GM21381 (cell line): ENCODE measurements at regions not wholly inside any gene's neighbourhood (a gene's known extent, or its start where the extent isn't known, plus 50 kb on each side); places are given as distances from the start of the nearest gene placed in this dataset.
"Not testable (repeated sequence)": the region's sequence is repeated elsewhere in the genome, so short reads cannot be mapped to it uniquely, and the experiment has no call there.

Experiments
- ATAC-seq: cut with Tn5 transposase; IDR thresholded peaks from one replicate; pipeline ENCODE4 v1.9.1; 2021; ENCODE audit warnings: mild to moderate bottlenecking, moderate library complexity; ENCODE audit not compliant: unreplicated experiment

GRCh38 chr14:83568141-83568540, 1961.8 kb upstream of the FLRT2 start:
- ATAC-seq: no peak

GRCh38 chr14:83575301-83575700, 1954.6 kb upstream of the FLRT2 start:
- ATAC-seq: no peak

- no peak for ATAC-seq
Measured at GRCh38 chr14:83583201-83583600, 1946.7 kb upstream of the FLRT2 start.

- no peak for ATAC-seq
Measured at GRCh38 chr14:83594874-83595273, 1935.1 kb upstream of the FLRT2 start.

GRCh38 chr14:83607682-83608081, 1922.3 kb upstream of the FLRT2 start:
- no peak for ATAC-seq

- no peak for ATAC-seq
Measured at GRCh38 chr14:83611491-83611890, 1918.5 kb upstream of the FLRT2 start.

GRCh38 chr14:83611906-83612390, 1918.0 kb upstream of the FLRT2 start:
- no peak for ATAC-seq

GRCh38 chr14:83614956-83615355, 1915.0 kb upstream of the FLRT2 start:
- no peak for ATAC-seq

- ATAC-seq: no peak
Measured at GRCh38 chr14:83624541-83624940, 1905.4 kb upstream of the FLRT2 start.

- ATAC-seq: no peak
Measured at GRCh38 chr14:83632375-83632774, 1897.6 kb upstream of the FLRT2 start.

- ATAC-seq: no peak
Measured at GRCh38 chr14:83638748-83639504, 1891.0 kb upstream of the FLRT2 start.

GRCh38 chr14:83639505-83639875, 1890.5 kb upstream of the FLRT2 start:
- not testable (repeated sequence) for ATAC-seq

- ATAC-seq: no peak
Measured at GRCh38 chr14:83646228-83646627, 1883.7 kb upstream of the FLRT2 start.

GRCh38 chr14:83660597-83660996, 1869.3 kb upstream of the FLRT2 start:
- no peak for ATAC-seq

- no peak for ATAC-seq
Measured at GRCh38 chr14:83664389-83664788, 1865.6 kb upstream of the FLRT2 start.

- no peak for ATAC-seq
Measured at GRCh38 chr14:83689265-83689664, 1840.7 kb upstream of the FLRT2 start.

- ATAC-seq: no peak
Measured at GRCh38 chr14:83697099-83697498, 1832.8 kb upstream of the FLRT2 start.

GRCh38 chr14:83702619-83703018, 1827.3 kb upstream of the FLRT2 start:
- ATAC-seq: no peak

GRCh38 chr14:83706231-83706954, 1823.6 kb upstream of the FLRT2 start:
- no peak for ATAC-seq

GRCh38 chr14:83707056-83707455, 1822.9 kb upstream of the FLRT2 start:
- ATAC-seq: no peak

GRCh38 chr14:83709116-83709515, 1820.8 kb upstream of the FLRT2 start:
- no peak for ATAC-seq

- ATAC-seq: no peak
Measured at GRCh38 chr14:83711046-83711445, 1818.9 kb upstream of the FLRT2 start.
